IMR-90 (cell line): ENCODE measurements at regions not wholly inside any gene's neighbourhood (a gene's known extent, or its start where the extent isn't known, plus 50 kb on each side); places are given as distances from the start of the nearest gene placed in this dataset.
A peak's percentile ranks its signal among the peaks of the same experiment; 100 is the strongest.

Source experiments
- ATAC-seq: fragments of 200-7000 bp; cut with Tn5 transposase; 2 replicates; pipeline ENCODE4 v1.9.1; 2020; ENCODE audit warnings: low read depth, mild to moderate bottlenecking, moderate library complexity
- BruUV-seq: library from RNA; stranded (reverse); fragments of 400-500 nt; replicated peaks from 2 replicates; lab custom pipeline; 2021; lab: Mats Ljungman, UMichigan
- CTCF ChIA-PET: fragments of 300-600 bp; formaldehyde crosslinking; extraction: SDS; loops from one replicate; lab custom pipeline; 2021; ENCODE audit warnings: antibody characterized with exemption; lab: Yijun Ruan, JAX
- POLR2A ChIA-PET: fragments of 300-600 bp; sonication (Branson Sonifier 250); formaldehyde crosslinking; loops from one replicate; lab custom pipeline; 2022; ENCODE audit warnings: antibody characterized with exemption; ENCODE audit not compliant: unreplicated experiment; lab: Charles Lee
- DNase-seq: peaks from one replicate; pipeline ENCODE4 v3.0.0; 2013
- H2AFZ ChIP-seq: replicated peaks from 2 replicates; pipeline ENCODE3; 2013; ENCODE audit warnings: low read length, mild to moderate bottlenecking; ENCODE audit not compliant: poor library complexity
- H2AK5ac ChIP-seq: 2 replicates; pipeline ENCODE4 v1.6.1; 2013; ENCODE audit warnings: low read depth, low read length, inconsistent platforms
- H2AK9ac ChIP-seq: replicated peaks from 2 replicates; pipeline ENCODE3; 2013; ENCODE audit warnings: mild to moderate bottlenecking, low read depth, low read length, moderate library complexity; ENCODE audit not compliant: poor library complexity
- H2BK120ac ChIP-seq: 2 replicates; pipeline ENCODE4 v1.6.1; 2013; ENCODE audit warnings: low read depth, low read length, inconsistent platforms
- H2BK15ac ChIP-seq: 3 replicates; pipeline ENCODE4 v1.6.1; 2013; ENCODE audit warnings: low read depth, low read length, inconsistent platforms
- H2BK20ac ChIP-seq: 2 replicates; pipeline ENCODE4 v1.6.1; 2013; ENCODE audit warnings: low read depth, mild to moderate bottlenecking, inconsistent platforms, low read length, moderate library complexity
- H2BK5ac ChIP-seq: 2 replicates; pipeline ENCODE4 v1.6.1; 2013; ENCODE audit warnings: mild to moderate bottlenecking, low read depth, low read length, inconsistent platforms; ENCODE audit not compliant: poor library complexity, severe bottlenecking
- H3K14ac ChIP-seq: replicated peaks from 2 replicates; pipeline ENCODE4 v1.6.1; 2013; ENCODE audit warnings: low read depth, low read length, inconsistent platforms
- H3K18ac ChIP-seq: 2 replicates; pipeline ENCODE4 v1.6.1; 2013; ENCODE audit warnings: low read depth, low read length, control low read depth
- H3K23ac ChIP-seq: 2 replicates; pipeline ENCODE4 v1.6.1; 2013; ENCODE audit warnings: low read depth, low read length, inconsistent platforms
- H3K27ac ChIP-seq: 2 replicates; pipeline ENCODE4 v1.5.1; 2013; ENCODE audit warnings: mild to moderate bottlenecking, control low read depth, low read length; ENCODE audit not compliant: insufficient read depth
- H3K27me3 ChIP-seq: 2 replicates; pipeline ENCODE4 v1.6.1; 2013; ENCODE audit warnings: low read length; ENCODE audit not compliant: control insufficient read depth, insufficient read depth
- H3K36me3 ChIP-seq: 2 replicates; pipeline ENCODE4 v1.6.1; 2013; ENCODE audit warnings: low read length, mixed read lengths; ENCODE audit not compliant: control insufficient read depth, insufficient read depth
- H3K4ac ChIP-seq: 2 replicates; pipeline ENCODE4 v1.6.1; 2013; ENCODE audit warnings: low read depth, low read length, inconsistent platforms
- H3K4me1 ChIP-seq: 2 replicates; pipeline ENCODE4 v1.6.1; 2013; ENCODE audit warnings: low read length, mixed read lengths; ENCODE audit not compliant: control insufficient read depth, insufficient read depth
- H3K4me2 ChIP-seq: 2 replicates; pipeline ENCODE4 v1.6.1; 2013; ENCODE audit warnings: low read depth, mild to moderate bottlenecking, control low read depth, low read length, moderate library complexity
- H3K4me3 ChIP-seq: 2 replicates; pipeline ENCODE4 v1.5.1; 2013; ENCODE audit warnings: low read depth, mild to moderate bottlenecking, control low read depth, low read length, moderate library complexity; ENCODE audit not compliant: insufficient read depth
- H3K56ac ChIP-seq: 2 replicates; pipeline ENCODE4 v1.6.1; 2013; ENCODE audit warnings: low read length, inconsistent platforms; ENCODE audit not compliant: insufficient read depth; ENCODE audit errors: extremely low read depth
- H3K79me1 ChIP-seq, 2 experiments: 2 replicates each; pipeline ENCODE4 v1.6.1; 2013; ENCODE audit warnings: low read length in 2 of 2, inconsistent platforms in 1 of 2, low read depth in 1 of 2
- H3K9ac ChIP-seq: 2 replicates; pipeline ENCODE4 v1.6.1; 2013; ENCODE audit warnings: low read depth, low read length, control low read depth
- H3K9me1 ChIP-seq: 2 replicates; pipeline ENCODE4 v1.6.1; 2013; ENCODE audit warnings: low read length, inconsistent platforms; ENCODE audit not compliant: insufficient read depth
- H3K9me3 ChIP-seq: 2 replicates; pipeline ENCODE4 v1.6.1; 2013; ENCODE audit warnings: low read length; ENCODE audit not compliant: control insufficient read depth, insufficient read depth
- H4K20me1 ChIP-seq: 2 replicates; pipeline ENCODE4 v1.6.1; 2013; ENCODE audit warnings: low read length, inconsistent platforms; ENCODE audit not compliant: insufficient read depth
- H4K5ac ChIP-seq: 2 replicates; pipeline ENCODE4 v1.6.1; 2013; ENCODE audit warnings: mild to moderate bottlenecking, low read depth, low read length, control low read depth
- H4K8ac ChIP-seq, 2 experiments: 2 replicates each; pipeline ENCODE4 v1.6.1; 2013; ENCODE audit warnings: low read depth in 2 of 2, low read length in 2 of 2, control low read depth in 1 of 2, inconsistent platforms in 1 of 2
- H4K91ac ChIP-seq: 2 replicates; pipeline ENCODE4 v1.6.1; 2013; ENCODE audit warnings: low read depth, low read length, inconsistent platforms; ENCODE audit not compliant: insufficient read depth
- CTCF ChIP-seq: conservative IDR thresholded peaks from 2 replicates; pipeline ENCODE4 v1.5.1; 2012; ENCODE audit warnings: mild to moderate bottlenecking, low read depth, low read length, improper control_type of control experiment
- MAFK ChIP-seq: IDR thresholded peaks from 2 replicates; pipeline ENCODE4 v1.6.1; 2012; ENCODE audit warnings: low read depth, low read length, improper control_type of control experiment
- NFE2L2 ChIP-seq: fragments of 150-350 bp; IDR thresholded peaks from 2 replicates; pipeline ENCODE4 v1.6.1; 2016; ENCODE audit warnings: low read depth, mild to moderate bottlenecking, low read length
- POLR2A ChIP-seq: IDR thresholded peaks from 2 replicates; pipeline ENCODE4 v1.6.1; 2012; ENCODE audit warnings: mild to moderate bottlenecking, low read depth, low read length
- WGBS, 2 experiments: methylation state at CpG; one replicate each; pipeline versions ENCODE4 v1.1.5 to v1.1.7; 2013; ENCODE audit warnings: missing lambda C conversion rate in 2 of 2; ENCODE audit not compliant: insufficient read length in 1 of 2; ENCODE audit errors: extremely low coverage in 2 of 2; 5-methylcytosine and 5-hydroxymethylcytosine counted together
- dilution Hi-C: fragments of 300-500 bp; cut with HindIII; formaldehyde crosslinking; loops from one replicate; pipeline ENCODE4 v1.14.3; 2018; ENCODE audit warnings: low sequenced_read_pairs; ENCODE audit not compliant: unreplicated experiment
- in situ Hi-C: fragments of 300-500 bp; cut with MboI; formaldehyde crosslinking; loops from 3 replicates; pipeline ENCODE4 v1.14.3; 2019; ENCODE audit warnings: low sequenced_read_pairs, inconsistent platforms, mixed read lengths
- intact Hi-C: fragments of 100-400 bp; cut with micrococcal nuclease; formaldehyde crosslinking; loops from 2 replicates; pipeline ENCODE4 v1.10.0; 2022

GRCh38 chr2:17058772-17059402 lies 393.3 kb upstream of the CYRIA start:
- DNase-seq, result no peak
- Histone ChIP-seq H3K9ac (no peak overlapping the region), H3K9me3 (peaks cover 2% of the 10 kb centered on the region; the same call in 1 of the 2 replicates), H3K56ac (no peak overlapping the region), H2BK20ac (no peak overlapping the region), H4K8ac (no peak overlapping the region), H3K18ac (no peak overlapping the region), H2AK5ac (no peak overlapping the region), H3K27me3 (no peaks in the 10 kb centered on the region), H3K9me1 (no peaks in the 10 kb centered on the region), H3K4me1 (no peaks in the 10 kb centered on the region), H4K20me1 (no peaks in the 10 kb centered on the region), H3K23ac (no peak overlapping the region), H3K14ac (no peak overlapping the region), H2BK5ac (no peak overlapping the region), H3K79me1 (no peaks in the 10 kb centered on the region), H2BK120ac (no peak overlapping the region), H4K91ac (no peak overlapping the region), H3K4ac (no peak overlapping the region), H2AK9ac (no peak overlapping the region), H2BK15ac (no peak overlapping the region), H3K4me2 (no peak overlapping the region), H4K5ac (no peak overlapping the region), H3K36me3 (no peaks in the 10 kb centered on the region), H3K4me3 (no peak overlapping the region), H3K27ac (no peak overlapping the region), H2AFZ (no peak overlapping the region)
- in situ Hi-C loops, result no loop called here
- BruUV-seq, result no TSS peak
- no peak for ATAC-seq
- ChIA-PET CTCF (interaction anchor here (0.7 kb wide), 1 partner anchor 49 kb away, joined by 3 read pairs; no protein-coding TSS in a partner anchor), POLR2A (no interaction called here)
- TF ChIP-seq CTCF (no peak), MAFK (peak; percentile 28; the same call in 1 of the 2 replicates), POLR2A (no peak), NFE2L2 (no peak)
- dilution Hi-C loops, result no loop called here
- intact Hi-C loops, result no loop called here
- no CpG with 5 or more reads among the region's 3 CpGs for WGBS, 2 experiments
